ENCODE measurements at regions not wholly inside any gene's neighbourhood (a gene's known extent, or its start where the extent isn't known, plus 50 kb on each side); places are given as distances from the start of the nearest gene placed in this dataset.

DNA sequence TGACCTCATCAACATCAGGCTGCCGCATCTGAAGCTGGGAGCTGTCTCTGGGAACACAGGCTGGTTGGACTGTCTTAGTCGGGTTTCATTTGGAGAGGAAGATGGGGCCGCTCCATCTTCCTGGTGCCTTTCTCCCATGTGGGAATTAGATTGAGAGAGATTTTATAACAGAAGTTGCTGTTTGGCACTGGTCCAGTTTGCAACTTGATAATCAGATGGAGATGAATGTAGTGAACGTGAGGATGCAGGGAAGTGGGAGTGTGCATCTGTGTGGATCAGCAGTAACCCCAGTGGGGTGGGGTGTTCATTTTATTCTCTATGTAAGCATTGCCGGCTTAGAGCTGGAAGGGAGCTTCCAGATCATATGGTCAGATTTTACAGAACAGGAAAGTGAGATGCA is 250.9 kb downstream of the DCDC2C start:
- TF ChIP-seq, protein P1, sequence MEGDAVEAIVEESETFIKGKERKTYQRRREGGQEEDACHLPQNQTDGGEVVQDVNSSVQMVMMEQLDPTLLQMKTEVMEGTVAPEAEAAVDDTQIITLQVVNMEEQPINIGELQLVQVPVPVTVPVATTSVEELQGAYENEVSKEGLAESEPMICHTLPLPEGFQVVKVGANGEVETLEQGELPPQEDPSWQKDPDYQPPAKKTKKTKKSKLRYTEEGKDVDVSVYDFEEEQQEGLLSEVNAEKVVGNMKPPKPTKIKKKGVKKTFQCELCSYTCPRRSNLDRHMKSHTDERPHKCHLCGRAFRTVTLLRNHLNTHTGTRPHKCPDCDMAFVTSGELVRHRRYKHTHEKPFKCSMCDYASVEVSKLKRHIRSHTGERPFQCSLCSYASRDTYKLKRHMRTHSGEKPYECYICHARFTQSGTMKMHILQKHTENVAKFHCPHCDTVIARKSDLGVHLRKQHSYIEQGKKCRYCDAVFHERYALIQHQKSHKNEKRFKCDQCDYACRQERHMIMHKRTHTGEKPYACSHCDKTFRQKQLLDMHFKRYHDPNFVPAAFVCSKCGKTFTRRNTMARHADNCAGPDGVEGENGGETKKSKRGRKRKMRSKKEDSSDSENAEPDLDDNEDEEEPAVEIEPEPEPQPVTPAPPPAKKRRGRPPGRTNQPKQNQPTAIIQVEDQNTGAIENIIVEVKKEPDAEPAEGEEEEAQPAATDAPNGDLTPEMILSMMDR (IDR thresholded peaks at IDR 0.05) = no peak
- TF ChIP-seq, protein P2, sequence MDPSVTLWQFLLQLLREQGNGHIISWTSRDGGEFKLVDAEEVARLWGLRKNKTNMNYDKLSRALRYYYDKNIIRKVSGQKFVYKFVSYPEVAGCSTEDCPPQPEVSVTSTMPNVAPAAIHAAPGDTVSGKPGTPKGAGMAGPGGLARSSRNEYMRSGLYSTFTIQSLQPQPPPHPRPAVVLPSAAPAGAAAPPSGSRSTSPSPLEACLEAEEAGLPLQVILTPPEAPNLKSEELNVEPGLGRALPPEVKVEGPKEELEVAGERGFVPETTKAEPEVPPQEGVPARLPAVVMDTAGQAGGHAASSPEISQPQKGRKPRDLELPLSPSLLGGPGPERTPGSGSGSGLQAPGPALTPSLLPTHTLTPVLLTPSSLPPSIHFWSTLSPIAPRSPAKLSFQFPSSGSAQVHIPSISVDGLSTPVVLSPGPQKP (IDR thresholded peaks at IDR 0.05; ENCODE audit: low read depth, low read length) = no peak
- TF ChIP-seq KDM1A (IDR thresholded peaks at IDR 0.05; ENCODE audit: low read depth) = no peak
- TF ChIP-seq SMC3 (IDR thresholded peaks at IDR 0.05) = no peak
- TF ChIP-seq, protein P3, sequence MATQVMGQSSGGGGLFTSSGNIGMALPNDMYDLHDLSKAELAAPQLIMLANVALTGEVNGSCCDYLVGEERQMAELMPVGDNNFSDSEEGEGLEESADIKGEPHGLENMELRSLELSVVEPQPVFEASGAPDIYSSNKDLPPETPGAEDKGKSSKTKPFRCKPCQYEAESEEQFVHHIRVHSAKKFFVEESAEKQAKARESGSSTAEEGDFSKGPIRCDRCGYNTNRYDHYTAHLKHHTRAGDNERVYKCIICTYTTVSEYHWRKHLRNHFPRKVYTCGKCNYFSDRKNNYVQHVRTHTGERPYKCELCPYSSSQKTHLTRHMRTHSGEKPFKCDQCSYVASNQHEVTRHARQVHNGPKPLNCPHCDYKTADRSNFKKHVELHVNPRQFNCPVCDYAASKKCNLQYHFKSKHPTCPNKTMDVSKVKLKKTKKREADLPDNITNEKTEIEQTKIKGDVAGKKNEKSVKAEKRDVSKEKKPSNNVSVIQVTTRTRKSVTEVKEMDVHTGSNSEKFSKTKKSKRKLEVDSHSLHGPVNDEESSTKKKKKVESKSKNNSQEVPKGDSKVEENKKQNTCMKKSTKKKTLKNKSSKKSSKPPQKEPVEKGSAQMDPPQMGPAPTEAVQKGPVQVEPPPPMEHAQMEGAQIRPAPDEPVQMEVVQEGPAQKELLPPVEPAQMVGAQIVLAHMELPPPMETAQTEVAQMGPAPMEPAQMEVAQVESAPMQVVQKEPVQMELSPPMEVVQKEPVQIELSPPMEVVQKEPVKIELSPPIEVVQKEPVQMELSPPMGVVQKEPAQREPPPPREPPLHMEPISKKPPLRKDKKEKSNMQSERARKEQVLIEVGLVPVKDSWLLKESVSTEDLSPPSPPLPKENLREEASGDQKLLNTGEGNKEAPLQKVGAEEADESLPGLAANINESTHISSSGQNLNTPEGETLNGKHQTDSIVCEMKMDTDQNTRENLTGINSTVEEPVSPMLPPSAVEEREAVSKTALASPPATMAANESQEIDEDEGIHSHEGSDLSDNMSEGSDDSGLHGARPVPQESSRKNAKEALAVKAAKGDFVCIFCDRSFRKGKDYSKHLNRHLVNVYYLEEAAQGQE (IDR thresholded peaks at IDR 0.05) = no peak
- TF ChIP-seq CHD2 (IDR thresholded peaks at IDR 0.05; ENCODE audit: low read length, partially characterized antibody) = no peak
- TF ChIP-seq JUN (IDR thresholded peaks at IDR 0.05) = no peak
- TF ChIP-seq POLR2A (IDR thresholded peaks at IDR 0.05; ENCODE audit: low read length) = no peak
- TF ChIP-seq, protein P4, sequence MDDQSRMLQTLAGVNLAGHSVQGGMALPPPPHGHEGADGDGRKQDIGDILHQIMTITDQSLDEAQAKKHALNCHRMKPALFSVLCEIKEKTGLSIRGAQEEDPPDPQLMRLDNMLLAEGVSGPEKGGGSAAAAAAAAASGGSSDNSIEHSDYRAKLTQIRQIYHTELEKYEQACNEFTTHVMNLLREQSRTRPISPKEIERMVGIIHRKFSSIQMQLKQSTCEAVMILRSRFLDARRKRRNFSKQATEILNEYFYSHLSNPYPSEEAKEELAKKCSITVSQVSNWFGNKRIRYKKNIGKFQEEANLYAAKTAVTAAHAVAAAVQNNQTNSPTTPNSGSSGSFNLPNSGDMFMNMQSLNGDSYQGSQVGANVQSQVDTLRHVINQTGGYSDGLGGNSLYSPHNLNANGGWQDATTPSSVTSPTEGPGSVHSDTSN (IDR thresholded peaks at IDR 0.05) = no peak
- no peak for TF ChIP-seq JUNB (IDR thresholded peaks at IDR 0.05)
- no peak for TF ChIP-seq CBX8 (IDR thresholded peaks at IDR 0.05)
